Fibroblast of skin of left quadriceps (primary cell): ENCODE measurements at regions not wholly inside any gene's neighbourhood (a gene's known extent, or its start where the extent isn't known, plus 50 kb on each side); places are given as distances from the start of the nearest gene placed in this dataset.
"Not testable (repeated sequence)": the region's sequence is repeated elsewhere in the genome, so short reads cannot be mapped to it uniquely, and the experiment has no call there.

Experiments used
- DNase-seq, 2 experiments: peaks; one replicate each; pipeline ENCODE4 v3.0.0-alpha.2; 2013; ENCODE audit warnings: low read depth in 2 of 2

- DNase-seq, result no peak
Observed at GRCh38 chr6:15116889-15117288, 129.0 kb upstream of the JARID2 start.

- DNase-seq, result no peak
Observed at GRCh38 chr6:15121443-15121842, 124.4 kb upstream of the JARID2 start.

DNA sequence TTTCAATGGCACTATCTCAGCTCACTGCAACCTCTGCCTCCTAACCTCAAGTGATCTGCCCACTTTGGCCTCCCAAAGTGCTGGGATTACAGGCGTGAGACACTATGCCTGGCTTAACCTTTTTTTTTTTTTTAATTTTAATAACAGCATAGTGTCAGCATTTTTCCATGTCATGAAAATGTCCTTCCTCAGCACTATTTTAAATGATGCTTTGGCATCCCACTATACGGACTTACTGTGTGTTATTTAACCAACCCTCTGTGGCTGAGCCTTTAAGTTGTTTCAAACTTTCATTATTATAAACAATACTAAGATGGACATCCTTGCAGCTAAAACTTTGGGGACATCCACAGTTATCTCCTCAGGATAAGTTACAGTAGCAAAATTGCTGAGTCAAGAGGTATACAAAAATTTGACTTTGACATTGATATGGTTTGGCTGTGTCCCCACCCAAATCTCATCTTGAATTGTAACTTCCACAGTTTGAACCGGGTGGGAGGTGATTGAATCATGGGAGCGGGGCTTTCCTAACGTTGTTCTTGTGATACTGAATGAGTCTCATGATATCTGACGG is 123.8 kb upstream of the JARID2 start:
- DNase-seq, result no peak

GRCh38 chr6:15129887-15130286 is 116.0 kb upstream of the JARID2 start:
- DNase-seq, result no peak

GRCh38 chr6:15131234-15131633 is 114.6 kb upstream of the JARID2 start:
- no peak for DNase-seq

- DNase-seq, result peak; percentile 27 to 32
Observed at GRCh38 chr6:15131651-15132061, 114.2 kb upstream of the JARID2 start.

GRCh38 chr6:15132167-15132566 is 113.7 kb upstream of the JARID2 start:
- DNase-seq, result no peak

DNA sequence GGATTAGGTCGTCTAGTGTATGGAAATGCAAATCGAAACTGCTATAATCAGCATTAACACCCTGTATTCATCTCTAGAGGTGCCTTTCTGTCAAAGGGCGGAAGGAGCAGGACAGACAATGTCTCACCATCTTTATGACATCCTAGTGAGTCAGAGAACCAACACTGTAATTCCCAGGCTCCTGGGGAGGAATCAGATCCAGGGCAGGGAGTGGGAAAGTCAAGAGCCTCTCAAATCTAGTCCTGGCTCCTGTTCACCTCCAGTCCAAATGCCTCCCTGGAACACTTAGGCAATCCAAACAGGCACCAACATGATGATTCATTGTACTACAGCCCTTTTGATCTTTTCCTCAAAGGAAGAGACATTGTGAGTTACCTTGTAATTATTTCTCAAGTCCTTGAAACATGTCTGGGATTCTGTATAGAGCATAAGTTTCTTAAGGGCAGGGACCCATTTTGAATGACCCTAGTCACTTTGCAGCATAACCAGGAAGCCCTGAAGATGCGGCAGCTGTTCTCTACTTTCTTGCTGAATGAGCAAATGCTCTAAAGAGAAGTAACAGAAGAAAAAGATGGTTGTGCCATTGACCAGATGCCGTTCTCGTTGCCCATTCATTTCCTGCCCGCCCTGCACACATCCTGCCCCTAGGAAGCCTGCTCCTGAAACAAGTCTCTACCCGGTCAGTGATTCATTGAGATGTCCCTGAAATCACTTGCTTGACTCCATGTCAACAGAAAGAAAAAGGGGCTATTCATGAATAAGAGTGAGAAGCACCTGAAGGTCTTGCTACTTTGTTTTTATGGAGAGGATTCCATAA is 112.8 kb upstream of the JARID2 start:
- peak; percentile 42 to 47 for DNase-seq

- DNase-seq, result no peak
Observed at GRCh38 chr6:15137086-15137485, 108.8 kb upstream of the JARID2 start.

DNA sequence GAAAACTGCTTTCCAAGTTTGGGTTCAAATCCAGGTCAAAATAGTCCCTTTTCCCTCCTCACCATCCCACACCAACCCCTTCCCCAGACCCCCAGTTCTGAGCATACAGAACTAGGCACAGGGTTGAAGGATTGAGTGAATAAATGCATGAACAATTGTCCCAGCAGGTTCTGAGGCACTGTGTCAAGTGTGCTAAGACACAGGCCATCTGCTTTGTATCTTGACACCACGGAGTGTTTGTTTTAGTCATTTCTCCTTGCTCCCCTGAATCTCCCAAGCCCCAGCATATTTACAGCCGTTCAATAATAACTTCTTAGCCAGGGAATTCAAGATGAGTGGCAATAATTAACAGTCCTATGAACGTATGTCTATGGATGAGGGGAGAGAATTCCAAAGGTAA is 102.8 kb upstream of the JARID2 start:
- no peak for DNase-seq

- DNase-seq, result no peak
Observed at GRCh38 chr6:15143540-15143939, 102.3 kb upstream of the JARID2 start.

- DNase-seq, result no peak
Observed at GRCh38 chr6:15145821-15146220, 100.0 kb upstream of the JARID2 start.

DNA sequence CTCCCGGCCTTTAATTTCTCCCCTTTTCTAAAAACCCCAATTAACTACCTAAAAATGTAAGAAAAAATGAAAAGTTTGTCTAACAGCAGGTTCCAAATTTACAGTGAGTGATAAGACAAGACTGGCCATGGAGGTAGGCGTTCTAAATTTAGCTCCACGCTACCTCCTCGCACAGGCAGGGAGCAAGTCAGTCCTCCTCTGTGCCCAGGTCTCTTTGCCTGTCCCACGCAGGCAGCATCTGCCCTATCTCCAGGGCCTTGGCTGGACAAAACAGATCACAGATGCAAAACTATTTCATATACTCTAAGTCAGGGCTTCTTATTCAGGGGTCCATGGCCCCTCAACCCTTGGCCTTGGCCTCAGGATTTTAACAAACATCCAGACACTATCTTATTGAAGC is 98.0 kb upstream of the JARID2 start:
- DNase-seq, result no peak

GRCh38 chr6:15148356-15148946 is 97.4 kb upstream of the JARID2 start:
- DNase-seq, result peak; percentile 59 to 62

- no peak for DNase-seq
Observed at GRCh38 chr6:15150207-15150606, 95.7 kb upstream of the JARID2 start.

DNA sequence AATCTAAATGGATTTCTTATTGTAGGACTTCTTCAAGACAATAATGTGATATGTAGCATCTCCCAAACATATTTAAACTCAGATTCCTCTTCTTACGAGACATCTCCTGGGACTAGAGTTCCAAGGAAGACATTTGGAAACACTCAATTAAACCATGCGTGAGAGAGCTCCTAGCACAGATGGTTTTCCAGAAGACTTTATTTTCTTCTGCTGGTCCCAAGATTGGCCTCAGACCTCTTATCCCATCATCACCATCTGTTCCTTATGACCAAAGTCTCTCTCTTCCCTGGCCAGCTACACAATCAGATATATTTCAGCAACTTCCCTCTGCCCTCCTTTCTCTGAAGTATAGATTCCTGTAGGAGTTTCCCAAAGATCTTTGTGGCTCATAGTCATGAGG is 93.2 kb upstream of the JARID2 start:
- no peak for DNase-seq

- no peak for DNase-seq
Observed at GRCh38 chr6:15153191-15153590, 92.7 kb upstream of the JARID2 start.

- no peak for DNase-seq
Observed at GRCh38 chr6:15157479-15157878, 88.4 kb upstream of the JARID2 start.

DNA sequence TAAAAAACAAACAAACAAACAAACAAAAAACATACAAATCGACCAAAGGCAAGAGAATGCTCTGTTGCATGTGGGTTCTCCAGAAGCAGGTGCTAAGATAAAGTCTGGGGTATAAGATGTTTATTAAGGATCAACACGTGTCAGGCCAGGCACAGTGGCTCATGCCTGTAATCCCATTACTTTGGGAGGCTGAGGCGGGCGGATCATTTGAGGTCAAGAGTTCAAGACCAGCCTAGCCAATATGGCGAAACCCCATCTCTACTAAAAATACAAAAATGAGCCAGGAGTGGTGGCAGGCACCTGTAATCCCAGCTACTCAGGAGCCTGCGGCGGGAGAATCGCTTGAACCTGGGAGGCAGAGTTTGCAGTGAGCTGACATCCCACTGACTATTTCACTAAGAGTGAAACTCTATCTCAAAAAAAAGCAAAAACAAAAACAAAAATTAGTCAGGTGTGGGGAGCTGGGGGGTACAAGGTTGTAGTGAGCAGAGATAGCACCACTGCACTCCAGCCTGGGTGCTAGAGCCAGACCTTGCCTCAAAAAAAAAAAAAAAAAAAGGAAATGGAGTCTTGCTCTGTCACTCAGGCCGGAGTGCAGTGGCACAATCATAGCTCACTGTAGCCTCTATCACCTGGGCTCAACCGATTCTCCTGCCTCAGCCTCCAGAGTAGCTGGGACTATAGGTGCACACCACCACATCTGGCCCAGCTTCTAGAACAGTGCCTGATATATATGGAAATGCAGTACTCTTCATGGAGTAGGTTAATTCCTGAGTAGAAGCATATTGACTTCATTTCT is 86.8 kb upstream of the JARID2 start:
- no peak for DNase-seq

- no peak for DNase-seq
Observed at GRCh38 chr6:15160812-15161211, 85.1 kb upstream of the JARID2 start.

- DNase-seq, result not testable (repeated sequence)
Observed at GRCh38 chr6:15164855-15165254, 81.0 kb upstream of the JARID2 start.

DNA sequence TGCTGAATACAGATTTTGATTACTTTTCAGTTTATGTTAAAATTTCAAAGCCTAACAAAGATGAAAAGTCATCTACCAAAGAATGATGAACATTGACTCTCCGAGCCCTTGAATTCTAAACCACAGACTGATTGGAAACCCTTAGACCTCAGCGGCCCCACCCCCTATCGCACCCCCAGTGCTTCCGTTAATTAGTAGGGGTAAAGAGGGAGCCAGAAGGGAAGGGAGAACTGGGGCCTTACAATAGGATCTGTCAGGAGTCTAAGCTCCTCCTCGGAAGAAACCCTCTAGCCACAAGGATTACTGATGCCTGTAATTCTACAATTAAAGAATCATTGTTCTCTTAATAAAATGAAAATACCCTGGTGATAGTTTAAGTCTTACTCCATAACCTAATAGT is 79.7 kb upstream of the JARID2 start:
- no peak for DNase-seq
